MM.1S (cell line): ENCODE measurements at regions not wholly inside any gene's neighbourhood (a gene's known extent, or its start where the extent isn't known, plus 50 kb on each side); places are given as distances from the start of the nearest gene placed in this dataset.

Source experiments
- DNase-seq: peaks from one replicate; pipeline ENCODE4 v3.0.0-alpha.2; 2015
- H2AFZ ChIP-seq: fragments of 300-600 bp; sonication (generic); 2 replicates; pipeline ENCODE4 v1.6.0; 2016; ENCODE audit warnings: antibody characterized with exemption, low read length
- H3F3A ChIP-seq: fragments of 300-600 bp; sonication (generic); 2 replicates; pipeline ENCODE4 v1.6.1; 2016; ENCODE audit warnings: mild to moderate bottlenecking, antibody characterized with exemption, low read length, moderate library complexity, mixed read lengths; ENCODE audit not compliant: insufficient read depth
- H3K27ac ChIP-seq: fragments of 300-600 bp; sonication (generic); 2 replicates; pipeline ENCODE4 v1.5.1; 2016; ENCODE audit warnings: mild to moderate bottlenecking, low read length
- H3K27me3 ChIP-seq: fragments of 300-600 bp; sonication (generic); replicated peaks from 2 replicates; pipeline ENCODE4 v1.6.0; 2016; ENCODE audit warnings: low read length; ENCODE audit not compliant: insufficient read depth
- H3K36me3 ChIP-seq: fragments of 300-600 bp; sonication (generic); replicated peaks from 2 replicates; pipeline ENCODE4 v1.6.1; 2016; ENCODE audit warnings: mild to moderate bottlenecking, low read length, mixed read lengths; ENCODE audit not compliant: insufficient read depth
- H3K4me1 ChIP-seq: fragments of 300-600 bp; sonication (generic); 2 replicates; pipeline ENCODE4 v1.6.1; 2016; ENCODE audit warnings: low read length, mixed read lengths
- H3K4me2 ChIP-seq: fragments of 300-600 bp; sonication (generic); 2 replicates; pipeline ENCODE4 v1.6.0; 2016; ENCODE audit warnings: low read depth, low read length
- H3K4me3 ChIP-seq: fragments of 300-600 bp; sonication (generic); 2 replicates; pipeline ENCODE4 v1.5.1; 2016; ENCODE audit warnings: low read length, mixed read lengths
- H3K79me2 ChIP-seq: fragments of 300-600 bp; sonication (generic); 2 replicates; pipeline ENCODE4 v1.6.1; 2016; ENCODE audit warnings: mixed run types, low read length, mixed read lengths
- H3K9ac ChIP-seq: fragments of 300-600 bp; sonication (generic); 2 replicates; pipeline ENCODE4 v1.6.1; 2016; ENCODE audit warnings: low read length, mixed read lengths
- H3K9me2 ChIP-seq: fragments of 300-600 bp; sonication (generic); replicated peaks from 2 replicates; pipeline ENCODE4 v1.6.1; 2016; ENCODE audit warnings: mild to moderate bottlenecking, low read length, mixed read lengths; ENCODE audit not compliant: insufficient read depth
- H3K9me3 ChIP-seq: fragments of 300-600 bp; sonication (generic); replicated peaks from 2 replicates; pipeline ENCODE4 v1.6.1; 2016; ENCODE audit warnings: mild to moderate bottlenecking, low read length, mixed read lengths; ENCODE audit not compliant: insufficient read depth
- H4K20me1 ChIP-seq: fragments of 300-600 bp; sonication (generic); 2 replicates; pipeline ENCODE4 v1.6.1; 2016; ENCODE audit warnings: mild to moderate bottlenecking, low read length, moderate library complexity, mixed read lengths; ENCODE audit not compliant: insufficient read depth
- EZH2 ChIP-seq: fragments of 300-600 bp; sonication (generic); optimal IDR thresholded peaks from 2 replicates; pipeline ENCODE3; 2017; ENCODE audit warnings: low read depth, mild to moderate bottlenecking, antibody characterized with exemption, low read length, mixed read lengths
- EZH2phosphoT487 ChIP-seq: fragments of 300-600 bp; sonication (generic); IDR thresholded peaks from 2 replicates; pipeline ENCODE4 v1.6.1; 2018; ENCODE audit warnings: antibody characterized with exemption, low read length
- TF ChIP-seq, protein P1 (sequence below): fragments of 300-600 bp; sonication (generic); IDR thresholded peaks from 2 replicates; pipeline ENCODE4 v1.5.1; 2016; ENCODE audit warnings: antibody characterized with exemption, low read length, mixed read lengths

GRCh38 chr7:63043657-63044543 is 954.7 kb upstream of the ZNF722 start:
- no peaks in the 10 kb centered on the region for H3K9me2 ChIP-seq
- no peak overlapping the region for H2AFZ ChIP-seq
- H3K79me2 ChIP-seq = no peaks in the 10 kb centered on the region
- H4K20me1 ChIP-seq = no peaks in the 10 kb centered on the region
- no peaks in the 10 kb centered on the region for H3F3A ChIP-seq
- TF ChIP-seq EZH2phosphoT487 (no peak), EZH2 (no peak)
- no peaks in the 10 kb centered on the region for H3K36me3 ChIP-seq
- H3K9ac ChIP-seq = no peak overlapping the region
- H3K27me3 ChIP-seq = no peaks in the 10 kb centered on the region
- DNase-seq = no peak
- no peak overlapping the region for H3K27ac ChIP-seq
- no peaks in the 10 kb centered on the region for H3K4me1 ChIP-seq
- H3K9me3 ChIP-seq = no peaks in the 10 kb centered on the region
- H3K4me2 ChIP-seq = no peak overlapping the region
- H3K4me3 ChIP-seq = no peak overlapping the region

DNA sequence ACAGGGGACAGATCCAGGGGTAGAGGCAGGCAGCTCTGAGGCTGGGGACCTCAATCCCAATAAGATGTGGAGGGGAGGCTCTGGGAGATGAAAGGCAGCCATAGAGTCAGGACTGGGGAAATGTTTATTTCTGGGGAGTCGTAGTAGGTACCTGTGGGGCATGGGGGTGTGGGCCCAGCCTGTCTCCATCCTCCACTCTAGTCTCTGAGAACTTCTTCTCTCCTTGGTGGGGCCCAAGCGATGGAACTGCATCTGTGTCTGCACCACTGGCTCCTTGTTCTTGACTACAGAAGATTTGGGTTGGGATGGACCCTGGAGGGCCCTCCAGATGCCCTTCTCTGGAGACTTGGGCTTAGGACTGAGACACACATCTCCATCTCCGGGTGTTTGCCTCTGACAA is 953.9 kb upstream of the ZNF722 start:
- Histone ChIP-seq H3K9ac (no peak overlapping the region), H4K20me1 (no peaks in the 10 kb centered on the region), H3K36me3 (no peaks in the 10 kb centered on the region), H3K27ac (no peak overlapping the region), H3K79me2 (no peaks in the 10 kb centered on the region), H2AFZ (no peak overlapping the region), H3F3A (no peaks in the 10 kb centered on the region), H3K27me3 (no peaks in the 10 kb centered on the region), H3K4me1 (no peaks in the 10 kb centered on the region), H3K4me3 (no peak overlapping the region), H3K9me3 (no peaks in the 10 kb centered on the region), H3K9me2 (no peaks in the 10 kb centered on the region), H3K4me2 (no peak overlapping the region)
- TF ChIP-seq EZH2phosphoT487 = no peak
- TF ChIP-seq EZH2 = no peak
- TF ChIP-seq, protein P1, sequence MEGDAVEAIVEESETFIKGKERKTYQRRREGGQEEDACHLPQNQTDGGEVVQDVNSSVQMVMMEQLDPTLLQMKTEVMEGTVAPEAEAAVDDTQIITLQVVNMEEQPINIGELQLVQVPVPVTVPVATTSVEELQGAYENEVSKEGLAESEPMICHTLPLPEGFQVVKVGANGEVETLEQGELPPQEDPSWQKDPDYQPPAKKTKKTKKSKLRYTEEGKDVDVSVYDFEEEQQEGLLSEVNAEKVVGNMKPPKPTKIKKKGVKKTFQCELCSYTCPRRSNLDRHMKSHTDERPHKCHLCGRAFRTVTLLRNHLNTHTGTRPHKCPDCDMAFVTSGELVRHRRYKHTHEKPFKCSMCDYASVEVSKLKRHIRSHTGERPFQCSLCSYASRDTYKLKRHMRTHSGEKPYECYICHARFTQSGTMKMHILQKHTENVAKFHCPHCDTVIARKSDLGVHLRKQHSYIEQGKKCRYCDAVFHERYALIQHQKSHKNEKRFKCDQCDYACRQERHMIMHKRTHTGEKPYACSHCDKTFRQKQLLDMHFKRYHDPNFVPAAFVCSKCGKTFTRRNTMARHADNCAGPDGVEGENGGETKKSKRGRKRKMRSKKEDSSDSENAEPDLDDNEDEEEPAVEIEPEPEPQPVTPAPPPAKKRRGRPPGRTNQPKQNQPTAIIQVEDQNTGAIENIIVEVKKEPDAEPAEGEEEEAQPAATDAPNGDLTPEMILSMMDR = no peak
- DNase-seq = no peak

- no peak overlapping the region for H3K4me3 ChIP-seq
- no peak for TF ChIP-seq EZH2
- TF ChIP-seq EZH2phosphoT487 = no peak
- TF ChIP-seq, protein P1 = no peak
- H4K20me1 ChIP-seq = no peaks in the 10 kb centered on the region
- no peak overlapping the region for H3K27ac ChIP-seq
- no peaks in the 10 kb centered on the region for H3K9me2 ChIP-seq
- no peak overlapping the region for H3K4me2 ChIP-seq
- no peaks in the 10 kb centered on the region for H3K9me3 ChIP-seq
- no peaks in the 10 kb centered on the region for H3F3A ChIP-seq
- no peaks in the 10 kb centered on the region for H3K36me3 ChIP-seq
- no peak overlapping the region for H2AFZ ChIP-seq
- no peak for DNase-seq
- H3K4me1 ChIP-seq = no peaks in the 10 kb centered on the region
- no peaks in the 10 kb centered on the region for H3K27me3 ChIP-seq
- no peaks in the 10 kb centered on the region for H3K79me2 ChIP-seq
- H3K9ac ChIP-seq = no peak overlapping the region
These were observed 953.1 kb upstream of the ZNF722 start for GRCh38 chr7:63045575-63045974.

- no peak for DNase-seq
- Histone ChIP-seq H3K9me3 (no peaks in the 10 kb centered on the region), H3K9ac (no peak overlapping the region)
These were observed 952.0 kb upstream of the ZNF722 start for GRCh38 chr7:63046612-63047011.

More at GRCh38 chr7:63046612-63047011, 952.0 kb upstream of the ZNF722 start:
- TF ChIP-seq EZH2phosphoT487 = no peak
- TF ChIP-seq EZH2 = no peak
- TF ChIP-seq, protein P1 = no peak
- H3K4me1 ChIP-seq = no peaks in the 10 kb centered on the region
- no peaks in the 10 kb centered on the region for H3F3A ChIP-seq
- no peak overlapping the region for H2AFZ ChIP-seq
- H4K20me1 ChIP-seq = no peaks in the 10 kb centered on the region
- H3K4me3 ChIP-seq = no peak overlapping the region
- no peak overlapping the region for H3K27ac ChIP-seq
- H3K27me3 ChIP-seq = no peaks in the 10 kb centered on the region
- no peak overlapping the region for H3K4me2 ChIP-seq
- no peaks in the 10 kb centered on the region for H3K79me2 ChIP-seq
- no peaks in the 10 kb centered on the region for H3K36me3 ChIP-seq
- no peaks in the 10 kb centered on the region for H3K9me2 ChIP-seq
